Endothelial cell (in vitro differentiated cells): ENCODE measurements at regions not wholly inside any gene's neighbourhood (a gene's known extent, or its start where the extent isn't known, plus 50 kb on each side); places are given as distances from the start of the nearest gene placed in this dataset.

ENCODE experiments used
- DNase-seq: peaks from one replicate; pipeline ENCODE4 v3.0.0; 2021; ENCODE audit warnings: low spot score
- H3K27ac Mint-ChIP-seq: one replicate; pipeline ENCODE4 v1.8.0; 2021; ENCODE audit warnings: mixed read lengths, inconsistent platforms; ENCODE audit not compliant: unreplicated experiment
- H3K27me3 Mint-ChIP-seq: one replicate; pipeline ENCODE4 v1.8.0; 2021; ENCODE audit warnings: mild to moderate bottlenecking, moderate library complexity, mixed read lengths, inconsistent platforms; ENCODE audit not compliant: unreplicated experiment
- H3K36me3 Mint-ChIP-seq: one replicate; pipeline ENCODE4 v1.8.0; 2021; ENCODE audit warnings: mild to moderate bottlenecking, low read depth, mixed read lengths, inconsistent platforms; ENCODE audit not compliant: unreplicated experiment
- H3K4me1 Mint-ChIP-seq: one replicate; pipeline ENCODE4 v1.8.0; 2021; ENCODE audit warnings: mild to moderate bottlenecking, mixed read lengths, inconsistent platforms; ENCODE audit not compliant: unreplicated experiment
- H3K4me3 Mint-ChIP-seq: one replicate; pipeline ENCODE4 v1.8.0; 2021; ENCODE audit warnings: mild to moderate bottlenecking, mixed read lengths, inconsistent platforms; ENCODE audit not compliant: unreplicated experiment
- H3K9me3 Mint-ChIP-seq: one replicate; pipeline ENCODE4 v1.8.0; 2021; ENCODE audit warnings: mixed read lengths, inconsistent platforms; ENCODE audit not compliant: unreplicated experiment
- TF ChIP-seq, protein P1 (sequence below): fragments of 200-600 bp; sonication (generic); IDR thresholded peaks from one replicate; pipeline ENCODE4 v1.5.0; 2021; ENCODE audit warnings: antibody characterized with exemption; ENCODE audit not compliant: unreplicated experiment

DNA sequence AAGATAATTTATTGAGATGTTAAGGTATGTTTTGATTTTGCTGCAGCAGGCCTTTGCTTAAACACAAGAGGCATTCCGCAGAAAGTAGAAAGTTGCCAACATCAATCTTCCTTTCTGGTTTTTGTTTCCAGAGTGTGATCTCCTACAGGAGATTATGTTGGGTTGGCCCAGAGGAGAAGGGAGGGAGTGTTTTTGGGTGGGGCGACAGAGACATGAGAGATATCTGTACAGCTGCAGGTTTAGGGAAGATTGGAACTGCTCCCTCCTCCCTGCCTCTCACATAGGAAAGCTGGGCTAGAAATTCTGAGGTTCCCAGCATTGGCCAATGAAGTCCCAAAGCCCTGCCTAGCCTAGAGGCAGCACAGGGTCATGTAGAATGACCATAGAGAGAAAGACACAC lies 211.0 kb downstream of the CEMIP2 start:
- Mint-ChIP-seq H3K9me3 (no peaks in the 10 kb centered on the region), H3K36me3 (no peaks in the 10 kb centered on the region), H3K4me3 (no peak overlapping the region), H3K27me3 (peaks cover 2% of the 10 kb centered on the region), H3K27ac (no peak overlapping the region), H3K4me1 (no peaks in the 10 kb centered on the region)
- TF ChIP-seq, protein P1, sequence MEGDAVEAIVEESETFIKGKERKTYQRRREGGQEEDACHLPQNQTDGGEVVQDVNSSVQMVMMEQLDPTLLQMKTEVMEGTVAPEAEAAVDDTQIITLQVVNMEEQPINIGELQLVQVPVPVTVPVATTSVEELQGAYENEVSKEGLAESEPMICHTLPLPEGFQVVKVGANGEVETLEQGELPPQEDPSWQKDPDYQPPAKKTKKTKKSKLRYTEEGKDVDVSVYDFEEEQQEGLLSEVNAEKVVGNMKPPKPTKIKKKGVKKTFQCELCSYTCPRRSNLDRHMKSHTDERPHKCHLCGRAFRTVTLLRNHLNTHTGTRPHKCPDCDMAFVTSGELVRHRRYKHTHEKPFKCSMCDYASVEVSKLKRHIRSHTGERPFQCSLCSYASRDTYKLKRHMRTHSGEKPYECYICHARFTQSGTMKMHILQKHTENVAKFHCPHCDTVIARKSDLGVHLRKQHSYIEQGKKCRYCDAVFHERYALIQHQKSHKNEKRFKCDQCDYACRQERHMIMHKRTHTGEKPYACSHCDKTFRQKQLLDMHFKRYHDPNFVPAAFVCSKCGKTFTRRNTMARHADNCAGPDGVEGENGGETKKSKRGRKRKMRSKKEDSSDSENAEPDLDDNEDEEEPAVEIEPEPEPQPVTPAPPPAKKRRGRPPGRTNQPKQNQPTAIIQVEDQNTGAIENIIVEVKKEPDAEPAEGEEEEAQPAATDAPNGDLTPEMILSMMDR: no peak
- no peak for DNase-seq

DNA sequence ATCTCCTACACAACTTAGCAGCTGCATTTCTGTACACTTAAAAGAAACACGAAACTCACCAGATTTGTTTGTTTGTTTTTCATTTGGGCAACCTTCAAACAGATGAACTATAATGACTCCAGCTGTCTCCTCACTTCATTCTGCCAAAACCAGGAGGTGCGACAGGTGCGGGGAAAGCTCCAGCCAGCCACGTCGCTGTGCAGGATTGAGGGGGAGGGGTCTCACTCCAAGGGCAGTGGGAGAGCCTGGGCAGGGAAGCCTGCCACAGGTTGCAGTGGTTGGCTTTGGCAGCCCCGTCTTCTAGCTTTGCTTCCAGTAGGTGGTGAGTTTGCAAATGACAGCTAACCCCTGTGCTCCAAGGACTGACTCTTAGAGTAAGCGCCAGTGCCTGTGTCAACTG lies 215.8 kb downstream of the CEMIP2 start:
- peak; percentile 4 for DNase-seq
- H3K27me3 Mint-ChIP-seq: no peaks in the 10 kb centered on the region
- H3K4me1 Mint-ChIP-seq: no peaks in the 10 kb centered on the region
- H3K9me3 Mint-ChIP-seq: no peaks in the 10 kb centered on the region
- TF ChIP-seq, protein P1: no peak
- H3K27ac Mint-ChIP-seq: no peak overlapping the region
- H3K36me3 Mint-ChIP-seq: no peaks in the 10 kb centered on the region
- H3K4me3 Mint-ChIP-seq: no peak overlapping the region

DNA sequence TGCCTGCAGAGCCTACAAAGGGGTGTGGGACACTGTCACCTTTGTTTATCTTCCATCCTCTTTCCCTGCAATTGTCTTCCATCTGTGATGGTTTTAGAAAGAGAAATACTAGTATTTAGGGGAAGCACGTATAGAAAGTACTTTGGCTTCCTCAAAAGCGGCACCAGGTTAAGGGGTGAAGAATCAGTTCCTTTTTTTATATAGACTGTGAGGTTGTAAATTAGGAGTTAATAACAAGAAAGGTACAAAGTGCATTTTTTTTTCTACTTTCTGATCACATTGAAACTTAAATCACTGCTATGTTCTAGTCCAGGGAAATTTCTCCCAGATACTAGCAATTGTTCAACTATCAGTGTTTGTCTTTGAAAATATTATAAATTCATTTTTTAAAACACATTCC lies 219.3 kb downstream of the CEMIP2 start:
- no peak overlapping the region for H3K27ac Mint-ChIP-seq
- DNase-seq: no peak
- no peaks in the 10 kb centered on the region for H3K36me3 Mint-ChIP-seq
- peaks cover 3% of the 10 kb centered on the region for H3K4me1 Mint-ChIP-seq
- TF ChIP-seq, protein P1: no peak
- no peak overlapping the region for H3K4me3 Mint-ChIP-seq
- H3K27me3 Mint-ChIP-seq: no peaks in the 10 kb centered on the region
- no peaks in the 10 kb centered on the region for H3K9me3 Mint-ChIP-seq

DNA sequence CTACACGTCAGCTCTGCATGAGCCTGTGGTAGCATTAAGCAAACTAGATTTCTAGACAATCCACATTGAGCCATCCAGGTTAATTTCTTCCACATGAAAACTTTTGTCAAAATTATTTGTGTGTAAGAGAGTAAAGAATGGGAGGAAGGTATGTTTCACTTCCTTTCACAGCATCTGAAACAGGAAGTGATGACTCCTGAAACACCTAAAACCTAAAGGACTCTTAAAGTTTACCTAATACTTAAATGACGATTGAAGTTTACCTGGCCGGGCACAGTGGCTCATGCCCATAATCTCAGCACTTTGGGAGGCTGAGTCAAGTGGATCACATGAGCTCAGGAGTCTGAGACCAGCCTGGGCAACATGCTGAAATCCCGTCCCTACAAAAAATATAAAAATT lies 223.8 kb downstream of the CEMIP2 start:
- Mint-ChIP-seq H3K9me3 (no peaks in the 10 kb centered on the region), H3K4me1 (peaks cover 3% of the 10 kb centered on the region), H3K27me3 (no peaks in the 10 kb centered on the region), H3K4me3 (no peak overlapping the region), H3K27ac (no peak overlapping the region), H3K36me3 (no peaks in the 10 kb centered on the region)
- TF ChIP-seq, protein P1: no peak
- DNase-seq: no peak

DNA sequence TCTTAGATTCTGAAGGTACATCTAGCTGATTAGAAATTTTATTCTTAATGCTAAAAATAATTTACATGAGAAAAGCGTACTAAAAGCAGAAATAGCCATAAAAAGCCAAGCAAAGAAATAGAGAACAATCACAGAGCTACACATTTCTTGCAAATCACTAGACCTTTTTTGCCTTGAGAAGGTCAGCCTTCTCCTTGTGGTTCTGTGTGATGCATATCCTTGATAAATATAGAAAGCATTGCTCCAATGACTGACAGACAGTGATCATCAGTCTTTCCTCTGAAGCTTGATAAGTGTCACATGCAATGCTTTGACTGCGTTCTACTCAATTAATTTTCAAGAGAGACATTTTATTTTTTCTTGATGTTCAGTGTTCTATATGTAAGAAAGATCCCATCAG lies 226.9 kb downstream of the CEMIP2 start:
- Mint-ChIP-seq H3K4me1 (peaks cover 3% of the 10 kb centered on the region), H3K36me3 (no peaks in the 10 kb centered on the region), H3K27ac (no peak overlapping the region), H3K27me3 (no peaks in the 10 kb centered on the region), H3K9me3 (no peaks in the 10 kb centered on the region), H3K4me3 (no peak overlapping the region)
- DNase-seq: no peak
- TF ChIP-seq, protein P1: no peak
